Smooth muscle cell of the brain vasculature (primary cell): ENCODE measurements at regions not wholly inside any gene's neighbourhood (a gene's known extent, or its start where the extent isn't known, plus 50 kb on each side); places are given as distances from the start of the nearest gene placed in this dataset.
A peak's percentile ranks its signal among the peaks of the same experiment; 100 is the strongest.

Source experiments
- DNase-seq: peaks from one replicate; pipeline ENCODE4 v3.0.0-alpha.2; 2012; ENCODE audit warnings: low read depth, low spot score

DNA sequence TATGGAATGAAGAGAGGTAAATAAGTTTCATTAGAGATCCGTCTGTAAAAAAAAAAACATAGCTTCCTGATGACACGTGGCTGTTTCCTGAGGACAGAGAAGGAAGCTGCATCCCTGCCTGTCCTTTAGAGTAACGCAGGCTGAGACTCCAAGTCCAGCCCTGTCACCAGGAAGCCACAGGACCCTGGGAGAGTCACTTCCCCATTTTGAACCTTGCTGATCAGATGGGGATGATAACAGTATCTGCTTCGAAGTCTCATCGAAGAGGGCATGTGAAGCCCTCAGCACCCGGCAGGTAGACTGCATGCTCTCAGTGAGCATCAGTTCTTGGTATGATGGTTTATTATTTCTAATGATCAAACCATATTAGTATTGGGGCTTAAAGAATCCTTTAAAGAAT lies 139.1 kb upstream of the KCNG1 start:
- no peak for DNase-seq

DNA sequence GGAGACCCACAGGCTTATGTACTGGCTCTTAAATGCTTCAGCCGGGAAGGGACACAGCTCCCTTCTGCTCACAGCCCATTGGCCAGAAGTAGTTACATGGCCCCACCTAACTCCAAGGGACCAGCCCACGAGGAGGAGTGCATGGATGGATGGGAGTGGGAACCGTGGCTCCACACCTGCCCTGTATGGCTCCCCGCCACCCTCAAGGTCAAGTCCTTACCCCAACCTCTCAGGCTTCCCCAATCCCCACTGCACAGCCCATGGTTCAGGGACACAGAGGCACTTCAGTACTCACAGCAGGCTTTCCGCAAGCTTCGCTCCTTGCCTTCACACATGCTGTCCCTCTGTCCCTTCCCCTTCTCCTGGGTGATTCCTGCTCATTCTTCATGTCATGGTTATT lies 137.9 kb upstream of the KCNG1 start:
- no peak for DNase-seq

DNA sequence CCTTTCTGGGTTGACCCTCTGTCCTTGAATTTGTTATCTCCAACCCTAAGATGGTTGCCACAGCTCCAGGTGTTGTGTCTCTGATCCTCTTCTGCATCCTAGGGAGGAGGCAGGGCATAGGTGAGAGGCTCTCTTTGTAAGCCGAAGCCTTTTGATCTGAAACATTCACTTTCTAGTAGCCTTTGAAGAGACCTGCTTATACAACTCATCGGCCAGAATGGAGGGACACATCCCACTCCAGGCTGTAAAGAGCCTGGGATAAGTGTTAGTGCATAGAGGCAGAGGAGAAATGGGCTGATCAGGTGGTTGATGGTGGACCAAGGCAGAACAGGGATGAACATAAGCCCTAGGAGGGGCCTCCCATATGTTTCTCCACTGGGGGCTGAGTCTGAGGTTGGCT lies 137.1 kb upstream of the KCNG1 start:
- no peak for DNase-seq

DNA sequence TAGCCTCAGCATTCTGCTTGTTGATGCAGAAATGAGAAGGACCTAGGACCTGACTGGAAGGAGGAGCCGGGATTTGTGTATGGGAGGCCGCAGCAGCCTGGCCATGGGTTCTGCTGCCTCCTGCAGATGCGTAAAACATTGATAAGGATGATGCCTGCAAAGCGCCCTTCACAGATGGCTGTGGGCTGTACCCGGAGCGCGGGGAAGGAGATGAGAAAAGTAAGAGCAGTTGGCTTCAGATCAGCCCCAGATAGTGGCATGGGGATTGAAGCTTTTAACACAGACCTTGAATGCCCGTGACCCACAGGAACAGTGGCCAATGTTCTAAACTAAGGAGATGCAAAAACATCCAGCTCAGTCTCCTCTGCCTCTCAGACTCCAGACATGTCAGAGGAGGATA lies 136.4 kb upstream of the KCNG1 start:
- DNase-seq: no peak

DNA sequence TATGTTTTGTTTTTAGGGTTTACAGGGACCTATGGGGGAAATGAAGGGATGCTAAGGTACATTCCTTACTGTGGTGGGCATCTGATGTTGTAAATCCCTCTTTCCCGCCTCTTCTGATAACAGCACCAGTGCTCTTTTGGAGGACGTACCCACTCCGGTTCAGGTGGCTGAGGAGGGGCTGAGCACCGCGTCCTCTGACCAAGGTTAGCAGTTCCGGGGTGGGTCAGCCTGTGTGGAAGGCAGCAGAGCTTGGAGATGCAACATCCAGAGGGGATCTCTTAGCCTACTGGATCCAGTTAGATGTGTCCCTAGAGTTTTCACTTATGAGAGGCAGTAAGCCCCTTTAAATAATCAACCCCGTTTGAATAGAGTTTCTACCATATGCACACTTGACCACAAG lies 135.3 kb upstream of the KCNG1 start:
- DNase-seq: no peak

DNA sequence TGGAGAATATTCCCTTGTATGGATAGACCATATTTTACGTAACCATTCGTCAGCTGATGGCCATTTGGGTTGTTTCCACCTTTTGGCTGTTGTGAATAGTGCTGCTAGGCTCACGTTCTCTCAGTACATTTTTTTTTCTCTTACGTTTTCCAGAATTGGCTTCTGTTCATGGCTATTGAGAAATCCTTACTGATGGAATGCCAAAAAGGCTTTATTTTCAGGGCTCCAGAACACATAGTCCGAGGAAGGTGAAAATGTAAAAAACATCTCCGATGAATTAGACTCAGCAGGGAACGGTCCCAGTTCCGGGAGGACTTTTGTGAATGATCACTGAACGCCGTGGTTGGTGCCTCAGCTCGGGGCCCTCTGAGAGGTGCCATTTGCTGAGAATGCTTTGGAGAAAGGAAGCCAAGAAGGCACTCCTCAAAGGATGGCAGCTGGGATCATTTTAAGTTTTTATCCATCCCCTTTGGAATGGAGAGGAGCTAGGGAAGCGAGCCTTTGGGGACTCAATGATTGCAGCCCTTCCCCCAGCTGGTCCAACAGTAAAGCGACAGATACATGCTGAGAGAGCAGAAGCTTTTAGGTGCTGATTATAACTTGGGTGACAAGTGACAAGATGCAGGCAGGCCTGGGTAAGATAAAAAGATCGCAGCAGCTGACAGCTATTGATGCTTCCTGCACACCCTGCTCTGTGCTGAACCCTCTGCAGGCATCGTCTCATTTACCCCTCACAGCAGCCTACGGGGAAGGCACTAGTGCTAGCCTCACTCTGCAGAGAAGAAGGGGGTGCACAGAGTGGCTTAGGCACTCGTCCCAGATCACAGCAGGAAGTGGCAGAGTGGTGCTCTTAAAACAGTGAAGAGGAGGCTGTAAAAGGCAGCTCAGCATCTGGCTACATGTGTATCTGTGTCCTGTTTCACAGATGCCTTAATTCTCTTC lies 133.4 kb upstream of the KCNG1 start:
- DNase-seq: peak; percentile 12

DNA sequence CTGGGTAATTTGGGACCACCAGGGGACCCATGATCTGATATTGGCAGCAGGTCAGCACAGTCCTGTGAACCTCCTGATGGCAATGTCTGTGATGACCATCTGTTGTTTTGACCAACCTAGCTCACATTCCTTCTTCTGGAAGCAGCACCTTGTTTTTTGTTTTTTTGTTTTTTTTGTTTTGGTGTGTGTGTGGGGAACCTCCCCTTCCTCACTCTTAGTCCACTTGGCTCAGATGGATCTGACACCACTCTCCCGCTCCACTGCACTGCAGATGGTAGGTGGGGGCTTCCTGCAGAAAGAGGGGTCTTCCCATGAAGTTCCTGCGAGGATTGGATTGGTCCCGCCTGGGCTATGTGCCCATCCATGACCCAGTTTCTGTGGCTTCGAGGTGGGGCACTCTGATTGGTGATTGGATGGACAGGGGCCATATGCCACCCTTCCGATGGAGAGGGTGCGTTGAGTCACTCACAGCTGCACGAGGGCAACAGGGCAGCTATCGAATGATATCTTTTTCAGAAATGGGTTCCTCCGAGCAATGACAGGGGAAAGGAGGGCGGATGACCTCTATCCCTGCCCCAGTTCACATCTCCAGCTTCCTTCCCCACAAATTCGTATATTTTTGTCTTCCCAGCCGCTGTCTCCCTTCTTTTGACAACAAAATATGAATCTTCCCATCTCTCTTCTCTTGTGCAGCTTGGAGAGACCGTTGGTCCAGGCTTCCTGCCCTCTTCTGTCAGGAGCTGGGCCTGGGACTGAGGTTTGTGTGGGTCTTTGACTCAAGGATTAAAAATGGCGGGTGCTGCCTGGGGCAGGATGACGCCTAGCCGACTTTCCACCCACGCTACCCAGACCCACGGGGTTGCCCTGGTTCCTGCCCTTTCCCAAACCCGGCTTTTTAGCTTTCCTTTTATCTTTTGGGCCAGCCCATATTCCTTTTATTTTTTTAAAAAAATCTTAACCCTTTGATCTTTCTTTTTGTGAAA lies 132.1 kb upstream of the KCNG1 start:
- DNase-seq: no peak

DNA sequence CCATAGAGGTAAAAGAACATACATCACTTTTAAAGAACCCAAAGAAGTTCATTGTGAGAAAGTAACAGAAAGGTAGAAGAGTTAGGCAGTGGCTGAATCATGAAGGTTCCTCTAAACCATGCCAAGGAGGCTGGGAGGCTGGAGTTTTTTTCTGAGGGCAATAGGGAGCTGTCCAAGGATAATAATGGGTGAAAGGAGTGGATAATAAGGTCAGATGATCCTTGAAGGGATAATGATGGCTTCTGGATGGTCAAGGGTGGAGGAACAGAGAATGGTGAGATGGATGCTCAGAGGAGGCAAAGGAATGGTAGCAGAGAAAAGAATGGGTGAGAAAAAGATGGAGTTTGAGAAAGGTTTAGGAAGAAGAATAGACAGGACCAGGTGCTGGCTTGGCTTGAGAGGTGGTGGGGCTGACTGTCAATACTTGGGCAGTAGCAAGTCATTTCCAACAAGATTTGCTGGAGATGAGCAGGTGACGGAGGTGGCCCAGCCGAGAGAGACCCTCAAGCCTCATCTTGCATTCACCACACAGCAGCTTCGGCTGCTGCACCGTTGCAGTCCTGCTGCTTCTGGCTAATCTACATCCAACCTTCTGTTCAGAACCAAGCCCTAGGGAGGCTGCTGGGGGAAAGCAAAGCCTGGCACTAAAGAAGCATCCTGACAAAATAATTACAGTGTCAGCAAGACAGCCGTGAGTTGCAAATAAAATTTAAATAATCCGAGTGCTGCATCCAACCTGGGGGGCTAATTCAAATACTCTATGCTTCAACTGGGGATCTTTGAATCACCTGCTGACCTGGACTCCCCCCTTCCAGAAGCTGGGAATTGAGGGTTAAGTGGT lies 131.2 kb upstream of the KCNG1 start:
- no peak for DNase-seq

DNA sequence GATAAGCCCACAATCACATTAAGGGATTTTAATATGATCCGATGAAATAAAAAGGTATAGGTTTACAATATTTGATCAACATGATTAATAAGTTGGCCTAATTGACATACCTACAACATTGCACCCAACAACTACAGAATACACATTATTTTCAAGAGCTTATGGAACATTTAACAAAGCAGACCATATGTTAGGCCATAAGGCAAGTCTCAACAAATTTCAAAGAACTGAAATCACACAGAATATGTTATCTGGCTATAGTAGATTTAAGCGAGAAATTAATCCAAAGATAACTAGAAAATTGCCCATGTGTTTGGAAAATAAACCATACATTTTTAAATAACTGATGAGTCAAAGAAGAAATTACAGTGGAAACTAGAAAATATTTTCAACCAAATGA lies 126.0 kb upstream of the KCNG1 start:
- DNase-seq: no peak

DNA sequence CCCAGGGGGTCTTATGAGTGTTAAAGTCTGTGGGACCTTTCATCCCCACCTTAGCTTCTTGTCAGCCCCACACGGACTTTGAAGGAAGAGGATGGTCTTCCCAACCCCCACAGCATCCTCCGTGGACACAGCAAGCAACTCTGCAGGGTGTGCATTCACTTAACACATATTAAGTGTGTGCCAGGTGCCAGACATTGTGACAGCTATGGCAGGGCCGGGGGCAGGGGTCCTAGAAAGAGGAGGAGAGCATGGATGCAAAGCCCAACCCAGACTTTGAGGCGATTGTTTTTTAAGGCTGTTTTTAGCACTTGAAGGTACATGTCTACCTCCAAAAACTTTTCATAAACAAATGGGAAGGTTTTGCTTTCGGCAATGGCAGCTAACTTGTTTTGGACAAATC lies 121.6 kb upstream of the KCNG1 start:
- no peak for DNase-seq

DNA sequence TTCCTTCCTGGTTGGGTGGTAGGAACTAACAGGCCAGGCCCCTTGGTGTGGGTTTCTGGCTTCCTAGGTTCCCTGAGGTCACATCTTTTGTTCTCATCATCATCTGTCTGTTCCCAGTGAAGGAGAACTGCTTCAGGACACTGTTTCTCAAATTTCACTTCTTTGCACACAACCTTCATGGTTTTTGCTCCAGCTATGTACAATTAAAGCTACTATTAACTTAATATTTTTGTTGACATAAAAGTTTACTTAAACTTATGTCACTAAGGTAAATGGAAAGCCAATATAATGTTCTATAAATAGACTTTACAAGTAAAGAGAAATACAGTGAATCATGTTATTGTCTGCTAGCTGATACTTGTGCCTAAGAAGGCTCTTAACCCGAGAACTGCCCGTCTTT lies 120.7 kb upstream of the KCNG1 start:
- no peak for DNase-seq

DNA sequence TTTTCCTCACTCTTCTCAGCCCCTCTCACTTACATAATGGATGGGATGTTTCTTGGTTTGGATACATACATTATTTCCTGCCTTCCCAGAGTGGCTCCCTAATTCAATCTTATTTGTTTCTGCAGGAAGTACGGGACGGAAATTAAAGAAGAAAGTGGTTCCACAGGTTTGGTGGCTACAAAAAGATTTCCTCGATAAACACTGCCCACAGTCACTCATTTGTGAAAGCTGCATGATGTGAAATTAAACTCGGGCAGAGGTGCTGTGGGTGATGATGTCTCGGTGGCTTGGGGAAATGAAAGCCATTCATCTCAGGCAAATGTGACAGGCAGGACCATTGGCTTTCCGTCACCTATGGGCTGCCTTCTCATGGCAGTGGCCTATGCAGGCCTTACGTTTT lies 119.5 kb upstream of the KCNG1 start:
- DNase-seq: no peak

DNA sequence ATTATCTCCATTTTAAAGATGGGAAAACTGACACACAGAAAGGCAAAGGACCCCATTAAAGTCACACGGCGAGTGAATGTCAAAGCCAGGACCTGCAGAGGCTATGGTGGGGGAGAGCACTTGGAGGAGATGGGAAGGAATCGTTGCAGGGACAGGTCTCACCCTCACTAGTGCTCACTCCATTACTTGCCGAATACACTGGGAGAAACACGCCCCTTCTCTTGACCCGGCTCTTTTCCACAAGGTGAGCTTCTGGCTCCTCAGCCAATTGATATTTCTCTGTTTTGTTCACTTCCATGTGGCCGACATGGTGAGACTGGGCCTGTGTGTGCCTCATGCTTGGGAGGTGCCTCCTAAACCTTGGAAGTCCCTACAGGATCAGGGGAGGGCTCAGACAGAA lies 117.8 kb upstream of the KCNG1 start:
- no peak for DNase-seq

DNA sequence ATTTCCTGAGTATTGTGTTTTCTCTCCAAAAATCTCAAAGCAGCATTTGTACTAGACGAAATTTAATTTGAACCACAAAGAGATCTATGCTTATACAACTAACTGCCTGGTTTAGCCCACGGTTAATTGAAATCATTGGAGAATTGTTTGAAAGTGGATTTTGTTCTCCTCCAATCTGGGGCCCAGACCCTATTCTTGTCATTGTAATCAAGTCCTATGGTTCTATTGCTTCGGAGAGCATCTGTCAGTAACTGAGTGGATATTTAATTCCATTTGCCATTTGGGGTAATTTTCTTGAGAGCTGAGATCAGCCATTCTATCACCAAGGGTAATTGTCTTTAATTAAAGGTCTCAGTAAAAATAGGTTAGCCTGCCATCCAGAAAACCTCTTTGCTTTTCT lies 117.0 kb upstream of the KCNG1 start:
- DNase-seq: no peak

DNA sequence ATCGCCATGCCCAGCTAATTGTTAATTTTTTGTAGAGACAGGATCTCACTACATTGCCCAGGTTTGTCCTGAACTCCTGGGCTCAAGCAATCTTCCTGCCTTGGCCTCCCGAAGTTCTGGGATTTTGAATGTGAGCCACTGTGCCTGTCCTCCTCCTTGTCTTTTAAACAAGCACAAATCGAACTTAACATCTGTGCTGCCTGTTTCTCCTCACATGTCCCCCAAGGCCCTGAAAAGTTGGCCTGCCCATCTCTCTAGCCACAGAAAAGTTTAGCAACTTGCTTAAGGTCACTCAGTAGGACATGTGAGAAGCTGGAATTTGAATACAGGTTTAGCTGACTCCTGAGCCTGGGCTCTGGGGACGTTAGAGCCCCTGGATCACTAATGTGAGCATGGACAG lies 115.7 kb upstream of the KCNG1 start:
- DNase-seq: no peak

DNA sequence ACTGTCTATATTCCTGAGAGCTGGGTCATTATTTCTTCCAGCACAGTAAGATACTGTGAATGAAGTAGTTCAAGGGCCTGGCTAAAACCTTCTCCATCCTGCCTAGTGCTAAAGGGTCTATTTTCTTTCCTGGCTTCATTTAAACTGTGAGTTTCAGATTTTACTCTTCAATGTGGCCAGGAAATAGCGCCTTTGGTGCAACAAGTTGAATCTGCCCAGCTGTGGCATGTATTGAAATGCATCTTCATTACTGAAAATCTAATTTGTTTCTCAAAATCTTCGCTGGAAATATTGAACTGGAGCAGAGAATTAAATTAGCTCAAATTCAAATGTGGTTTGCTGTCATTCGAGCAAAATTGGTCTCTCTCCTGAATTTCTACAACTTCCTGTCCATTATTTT lies 114.6 kb upstream of the KCNG1 start:
- no peak for DNase-seq

DNA sequence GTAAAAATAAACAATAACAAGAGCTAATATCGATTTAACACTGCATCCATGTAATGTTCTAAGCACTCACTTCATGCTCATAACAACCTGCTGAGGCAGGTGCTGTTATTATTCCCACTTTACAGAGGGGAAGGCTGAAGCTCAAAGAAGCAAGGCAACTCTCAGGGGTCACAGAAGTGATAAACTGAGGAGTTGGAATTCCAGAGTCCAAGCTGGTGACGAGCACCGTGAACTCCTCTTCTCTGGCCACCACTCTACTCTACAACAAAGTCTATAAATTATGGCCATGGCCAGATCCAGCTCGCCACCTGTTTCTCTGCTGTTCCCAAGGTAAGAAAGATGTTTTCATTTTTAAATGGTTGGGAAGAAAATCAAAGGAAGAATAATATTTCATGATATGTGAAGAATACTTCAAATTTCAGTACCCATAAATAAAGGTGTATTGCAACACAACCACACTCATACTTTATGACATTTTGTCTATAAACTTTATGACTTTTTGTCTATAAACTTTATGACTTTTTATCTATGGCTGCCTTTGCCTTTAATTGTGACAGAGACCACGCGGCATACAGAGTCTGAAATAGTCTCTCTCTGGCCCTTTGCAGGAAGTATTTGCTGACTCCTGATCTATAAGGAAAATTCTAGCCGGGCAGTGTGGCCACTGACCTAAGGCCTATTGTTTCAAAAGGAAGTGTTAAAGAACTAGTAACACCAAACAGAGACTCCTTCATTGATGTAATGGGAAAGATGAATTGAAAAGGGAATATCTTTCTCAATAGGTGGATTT lies 113.2 kb upstream of the KCNG1 start:
- DNase-seq: no peak

DNA sequence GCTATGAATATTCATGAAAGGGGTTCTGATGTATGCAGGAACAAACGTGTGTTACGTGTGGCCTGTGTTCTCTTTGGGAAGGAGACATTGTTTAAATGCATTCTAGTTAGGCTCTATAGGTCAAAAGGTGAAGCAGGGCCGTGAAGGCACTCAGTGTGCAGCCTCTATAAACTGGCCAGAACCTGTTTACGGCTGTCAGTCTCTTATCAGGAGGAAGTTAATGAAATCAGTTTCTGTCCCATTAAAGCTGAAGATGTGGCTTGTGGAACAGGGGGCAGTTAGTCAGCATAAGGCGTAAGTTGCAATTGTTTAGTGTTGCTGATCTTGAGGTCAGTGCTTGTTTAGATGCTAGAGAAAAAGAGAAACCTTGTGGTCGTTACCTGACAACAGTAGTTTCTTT lies 111.5 kb upstream of the KCNG1 start:
- no peak for DNase-seq

DNA sequence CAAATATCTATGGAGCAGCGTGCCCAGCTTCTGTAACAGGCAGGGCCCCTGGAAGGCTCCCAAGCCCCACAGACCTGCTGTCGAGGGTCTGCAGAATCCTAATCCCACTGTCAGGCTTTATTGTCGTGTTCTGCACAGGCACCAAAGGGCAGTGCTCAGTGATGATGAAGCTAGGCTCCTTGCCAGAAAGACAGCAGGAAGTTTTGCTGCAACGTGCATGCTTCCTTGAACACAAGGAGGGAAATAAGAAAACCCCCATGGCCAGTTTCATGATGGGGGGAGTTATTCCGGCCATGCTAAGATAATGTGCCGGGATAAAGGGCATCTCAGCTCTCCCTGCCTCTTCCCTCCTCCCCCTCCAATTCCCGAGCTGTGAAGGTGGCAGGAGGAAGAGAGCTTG lies 109.4 kb upstream of the KCNG1 start:
- DNase-seq: no peak

DNA sequence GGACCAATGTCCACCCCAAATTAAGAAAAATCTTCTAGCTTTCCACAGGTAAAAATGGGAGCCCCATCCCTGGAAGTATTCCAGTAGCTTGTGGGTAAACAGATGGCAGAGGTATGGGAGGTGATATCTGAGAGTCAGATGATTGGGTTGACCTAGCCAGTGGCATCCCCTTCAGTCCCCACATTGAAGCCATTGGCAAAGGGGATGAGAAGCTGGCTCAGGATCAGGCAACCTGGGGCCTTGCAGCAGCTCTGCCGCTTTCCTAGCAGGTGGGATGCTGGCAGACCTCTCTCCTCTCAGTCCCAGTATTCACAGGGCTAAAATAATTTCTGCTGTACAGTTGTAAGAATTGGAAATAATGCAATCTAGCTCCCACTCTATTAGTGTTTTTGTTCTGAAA lies 108.9 kb upstream of the KCNG1 start:
- DNase-seq: no peak
